ENCODE measurements at regions not wholly inside any gene's neighbourhood (a gene's known extent, or its start where the extent isn't known, plus 50 kb on each side); places are given as distances from the start of the nearest gene placed in this dataset.
A peak's percentile ranks its signal among the peaks of the same experiment; 100 is the strongest.

- ATAC-seq (no peak), DNase-seq (no peak)
- no peak overlapping the region for H3K27ac ChIP-seq
- no peak overlapping the region for H3K4me3 ChIP-seq
- no peaks in the 10 kb centered on the region for H3K9me3 ChIP-seq
- intact Hi-C loops (cut with DNase I): no loop called here
- TF ChIP-seq CTCF (IDR thresholded peaks at IDR 0.05): no peak
- H3K36me3 ChIP-seq: no peaks in the 10 kb centered on the region
- peaks cover 0 to 17% (median 11%) of the 10 kb centered on the region in 9 donors for H3K4me1 ChIP-seq
- H3K27me3 ChIP-seq: no peaks in the 10 kb centered on the region
- WGBS, 2 donors: 90 to 99% methylated on average over 2 of the region's 2 CpGs
These were observed 502.9 kb downstream of the ANKRD50 start for GRCh38 chr4:124209626-124210025.

- intact Hi-C loops (cut with DNase I): no loop called here
- H3K27me3 ChIP-seq: no peaks in the 10 kb centered on the region
- 94 to 98% methylated on average over 2 of the region's 2 CpGs for WGBS, 2 donors
- no peaks in the 10 kb centered on the region for H3K36me3 ChIP-seq
- no peak overlapping the region for H3K27ac ChIP-seq
- no peaks in the 10 kb centered on the region for H3K9me3 ChIP-seq
- peaks cover 0 to 17% (median 11%) of the 10 kb centered on the region in 9 donors for H3K4me1 ChIP-seq
- H3K4me3 ChIP-seq: no peak overlapping the region
- DNase-seq (no peak), ATAC-seq (no peak)
- no peak for TF ChIP-seq CTCF (IDR thresholded peaks at IDR 0.05)
These were observed 501.8 kb downstream of the ANKRD50 start for GRCh38 chr4:124210746-124211145.

GRCh38 chr4:124212815-124213630 is 499.5 kb downstream of the ANKRD50 start:
- 19 to 31% methylated on average over 3 of the region's 3 CpGs for WGBS, 2 donors
- H3K27me3 ChIP-seq: no peaks in the 10 kb centered on the region
- H3K27ac ChIP-seq: peak overlapping the region; percentile 4 to 74 (median 52)
- TF ChIP-seq CTCF (IDR thresholded peaks at IDR 0.05): no peak
- H3K9me3 ChIP-seq: no peaks in the 10 kb centered on the region
- H3K36me3 ChIP-seq: no peaks in the 10 kb centered on the region
- DNase-seq (peak in 1 of 2 donors; percentile 74), ATAC-seq (peak in 5 of 8 donors; percentile 57 to 76 (median 72))
- intact Hi-C loops (cut with DNase I): no loop called here
- no peak overlapping the region for H3K4me3 ChIP-seq
- H3K4me1 ChIP-seq: peaks cover 0 to 17% (median 11%) of the 10 kb centered on the region in 9 donors

- 59 to 66% methylated on average over 1 of the region's 1 CpG for WGBS, 2 donors
- peak overlapping the region in 1 of 10 donors; percentile 8 for H3K27ac ChIP-seq
- DNase-seq: no peak
These were observed 493.1 kb downstream of the ANKRD50 start for GRCh38 chr4:124219389-124219788.

More at GRCh38 chr4:124219389-124219788, 493.1 kb downstream of the ANKRD50 start:
- Histone ChIP-seq H3K27me3 (no peaks in the 10 kb centered on the region), H3K36me3 (no peaks in the 10 kb centered on the region), H3K4me1 (no peaks in the 10 kb centered on the region), H3K4me3 (no peak overlapping the region), H3K9me3 (peaks cover 0 to 5% (median 0%) of the 10 kb centered on the region in 11 donors)
- intact Hi-C loops (cut with DNase I): no loop called here
- ATAC-seq: no peak
- no peak for TF ChIP-seq CTCF (IDR thresholded peaks at IDR 0.05)
